ENCODE measurements at regions not wholly inside any gene's neighbourhood (a gene's known extent, or its start where the extent isn't known, plus 50 kb on each side); places are given as distances from the start of the nearest gene placed in this dataset.

DNA sequence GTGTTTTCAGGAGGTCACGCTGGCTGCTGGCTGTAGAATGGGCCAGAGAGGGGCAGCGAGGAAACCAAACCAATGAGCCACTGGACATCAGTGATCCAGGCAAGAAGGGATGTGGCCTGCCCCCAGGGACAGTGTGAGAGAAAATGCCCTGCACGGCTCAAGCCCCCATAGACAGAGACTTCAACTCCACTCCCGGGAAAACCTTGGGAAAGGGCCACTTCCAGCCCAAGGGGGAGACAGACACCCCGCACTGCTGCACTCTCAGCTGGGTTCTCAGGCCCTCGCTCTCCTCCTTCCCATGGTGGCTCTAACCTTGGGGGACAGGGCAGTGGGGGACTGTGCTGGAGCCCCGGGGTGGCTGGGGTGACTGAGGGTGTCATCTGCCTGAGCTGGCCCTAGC lies 172.0 kb downstream of the KATNAL1 start:
- DNase-seq (ENCODE audit: low read depth, low spot score) (no peak), FAIRE-seq (no peak)
- no peak overlapping the region for H3K4me2 ChIP-seq (ENCODE audit: insufficient read depth, low read length)
- no peaks in the 10 kb centered on the region for H3K9me3 ChIP-seq (replicated peaks; ENCODE audit: control insufficient read depth, insufficient read depth, low read length)
- dilution Hi-C loops (cut with MboI; ENCODE audit: extremely low pct_ligation_motif_present, low sequenced_read_pairs) (loop anchor here (25.0 kb wide), 1 partner anchor 202 kb away; no protein-coding TSS in a partner anchor), intact Hi-C loops (cut with micrococcal nuclease) (loop anchor here (10.0 kb wide), 1 partner anchor 169 kb away; the partner anchor contains the start of gene KATNAL1)
- no peak overlapping the region for H2AFZ ChIP-seq (ENCODE audit: low read depth, low read length)
- CTCF ChIA-PET, result interaction anchor here (0.9 to 1.7 kb wide), 2 partner anchors 10 to 909 kb away, joined by 3 to 4 read pairs; no protein-coding TSS in a partner anchor
- POLR2A ChIA-PET, result no interaction called here
- no peaks in the 10 kb centered on the region for H3K79me2 ChIP-seq (ENCODE audit: control insufficient read depth, insufficient read depth, low read length)
- H3K4me3 ChIP-seq (replicated peaks in 1 of 3; ENCODE audit: insufficient read depth in 1 of 3, low read depth in 1 of 3, low read length in 3 of 3), result no peak overlapping the region
- no peak overlapping the region for H3K9ac ChIP-seq (replicated peaks; ENCODE audit: extremely low read depth, insufficient read depth, low read length)
- no peak overlapping the region for H3K27ac ChIP-seq (ENCODE audit: insufficient read depth, low read depth, low read length)
- no peaks in the 10 kb centered on the region for H3K9me1 ChIP-seq (replicated peaks; ENCODE audit: control insufficient read depth, extremely low read depth, insufficient read depth, low read length)
- H3K4me1 ChIP-seq (ENCODE audit: control insufficient read depth, extremely low read depth, insufficient read depth, low read length), result peaks cover 9% of the 10 kb centered on the region
- TF ChIP-seq MAX (IDR thresholded peaks at IDR 0.05; ENCODE audit: insufficient read depth, insufficient read length), result no peak
- TF ChIP-seq, protein P1, sequence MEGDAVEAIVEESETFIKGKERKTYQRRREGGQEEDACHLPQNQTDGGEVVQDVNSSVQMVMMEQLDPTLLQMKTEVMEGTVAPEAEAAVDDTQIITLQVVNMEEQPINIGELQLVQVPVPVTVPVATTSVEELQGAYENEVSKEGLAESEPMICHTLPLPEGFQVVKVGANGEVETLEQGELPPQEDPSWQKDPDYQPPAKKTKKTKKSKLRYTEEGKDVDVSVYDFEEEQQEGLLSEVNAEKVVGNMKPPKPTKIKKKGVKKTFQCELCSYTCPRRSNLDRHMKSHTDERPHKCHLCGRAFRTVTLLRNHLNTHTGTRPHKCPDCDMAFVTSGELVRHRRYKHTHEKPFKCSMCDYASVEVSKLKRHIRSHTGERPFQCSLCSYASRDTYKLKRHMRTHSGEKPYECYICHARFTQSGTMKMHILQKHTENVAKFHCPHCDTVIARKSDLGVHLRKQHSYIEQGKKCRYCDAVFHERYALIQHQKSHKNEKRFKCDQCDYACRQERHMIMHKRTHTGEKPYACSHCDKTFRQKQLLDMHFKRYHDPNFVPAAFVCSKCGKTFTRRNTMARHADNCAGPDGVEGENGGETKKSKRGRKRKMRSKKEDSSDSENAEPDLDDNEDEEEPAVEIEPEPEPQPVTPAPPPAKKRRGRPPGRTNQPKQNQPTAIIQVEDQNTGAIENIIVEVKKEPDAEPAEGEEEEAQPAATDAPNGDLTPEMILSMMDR (IDR thresholded peaks at IDR 0.05; ENCODE audit: extremely low read depth in 1 of 2, insufficient read depth in 1 of 2, low read depth in 1 of 2, low read length in 2 of 2), result no peak
- no peak for TF ChIP-seq FOS (IDR thresholded peaks at IDR 0.05; ENCODE audit: borderline replicate concordance, insufficient read depth, low read length)
- no peak for TF ChIP-seq JUN (IDR thresholded peaks at IDR 0.05; ENCODE audit: borderline replicate concordance, insufficient read depth, insufficient read length, low read depth)
- TF ChIP-seq EZH2 (IDR thresholded peaks at IDR 0.05; ENCODE audit: borderline replicate concordance, low read depth, low read length, severe bottlenecking), result no peak
- TF ChIP-seq POLR2A (IDR thresholded peaks at IDR 0.05; ENCODE audit: low read depth, low read length), result no peak
- no peak for TF ChIP-seq POLR2AphosphoS5 (IDR thresholded peaks at IDR 0.05; ENCODE audit: insufficient read depth, low read depth, low read length)
- TF ChIP-seq MYC (IDR thresholded peaks at IDR 0.05; ENCODE audit: low read depth, low read length), result no peak
- no peaks in the 10 kb centered on the region for H4K20me1 ChIP-seq (replicated peaks; ENCODE audit: control insufficient read depth, extremely low read depth, insufficient read depth, low read length)
- H3K36me3 ChIP-seq (ENCODE audit: control insufficient read depth in 2 of 2, extremely low read depth in 1 of 2, insufficient read depth in 2 of 2, low read length in 2 of 2), result no peaks in the 10 kb centered on the region
- no peaks in the 10 kb centered on the region for H3K27me3 ChIP-seq (ENCODE audit: control insufficient read depth in 2 of 2, insufficient read depth in 2 of 2, low read length in 2 of 2)
- no TSS peak for BruUV-seq (replicated peaks)
